ENCODE measurements at regions not wholly inside any gene's neighbourhood (a gene's known extent, or its start where the extent isn't known, plus 50 kb on each side); places are given as distances from the start of the nearest gene placed in this dataset.

DNA sequence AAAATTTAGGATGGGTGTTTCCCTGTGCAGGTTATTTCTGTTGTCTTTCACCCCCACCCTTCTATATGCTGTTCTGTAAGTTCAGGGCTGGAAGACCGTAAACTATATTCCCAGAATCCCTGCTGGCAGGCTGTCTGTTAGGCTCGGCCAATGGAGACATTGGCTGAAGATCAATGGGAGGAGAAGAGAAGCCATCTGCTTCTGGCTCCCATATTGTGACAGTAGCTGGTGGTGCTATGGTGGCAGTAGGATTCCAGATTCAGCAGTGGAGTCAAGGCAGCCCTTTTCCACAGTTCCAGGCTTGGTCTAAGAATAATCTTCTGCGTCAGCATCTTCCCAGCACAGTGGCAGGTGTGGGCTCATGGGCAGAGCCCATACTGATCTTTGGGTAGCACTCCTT, 226.6 kb downstream of the ABHD5 start:
- TF ChIP-seq CTCF (conservative IDR thresholded peaks at IDR 0.05 in 1 of 2, IDR thresholded peaks at IDR 0.05 in 1 of 2; ENCODE audit: extremely low read depth in 1 of 2, insufficient read depth in 1 of 2, low read depth in 1 of 2, low read length in 2 of 2) (no peak), EZH2 (IDR thresholded peaks at IDR 0.05; ENCODE audit: borderline replicate concordance, low read length) (no peak)

All from mammary epithelial cell (primary cell).